ENCODE measurements at regions not wholly inside any gene's neighbourhood (a gene's known extent, or its start where the extent isn't known, plus 50 kb on each side); places are given as distances from the start of the nearest gene placed in this dataset.
A peak's percentile ranks its signal among the peaks of the same experiment; 100 is the strongest.

DNA sequence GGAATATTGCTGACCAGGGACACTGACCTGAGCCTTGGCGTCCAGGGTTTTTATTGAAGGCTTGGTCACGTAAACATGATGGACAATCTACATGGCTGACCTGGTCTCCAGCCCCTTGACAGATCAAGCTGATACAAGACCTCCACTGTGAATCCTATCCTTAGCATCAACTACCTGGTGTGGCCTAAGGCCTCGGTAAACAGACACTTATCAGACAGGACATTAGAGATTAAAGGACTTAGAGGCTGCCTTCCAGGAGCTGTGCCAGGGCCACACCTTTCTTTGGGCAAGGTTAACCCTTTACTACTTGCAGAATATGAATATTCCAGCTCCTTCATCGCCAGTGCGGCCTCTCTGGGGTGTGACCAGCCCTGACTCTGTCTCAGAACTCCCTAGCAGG, 104.9 kb upstream of the FOXA2 start:
- in situ Hi-C loops (cut with MboI) = loop anchor here (10.0 kb wide), 1 partner anchor 354 kb away; no protein-coding TSS in a partner anchor
- 67 to 75% methylated on average over 5 of the region's 5 CpGs for WGBS, 2 experiments (ENCODE audit: low coverage in 1 of 2, low lambda C conversion rate in 2 of 2, missing lambda C conversion rate in 2 of 2)
- no peak overlapping the region for H3K9ac ChIP-seq
- TF ChIP-seq EZH2phosphoT487 (IDR thresholded peaks at IDR 0.05; ENCODE audit: insufficient read depth, low read depth) (no peak), EZH2 (IDR thresholded peaks at IDR 0.05; ENCODE audit: insufficient read depth, poor library complexity, severe bottlenecking) (no peak)
- no peak for DNase-seq
- no peaks in the 10 kb centered on the region for H4K20me1 ChIP-seq (ENCODE audit: insufficient read depth)
- H3K4me3 ChIP-seq = no peak overlapping the region
- no peaks in the 10 kb centered on the region for H3K4me1 ChIP-seq (ENCODE audit: insufficient read depth)
- H3K36me3 ChIP-seq (ENCODE audit: low read depth) = no peaks in the 10 kb centered on the region
- no peak overlapping the region for H3K27ac ChIP-seq
- H3K9me3 ChIP-seq (ENCODE audit: low read depth) = no peaks in the 10 kb centered on the region
- no peak overlapping the region for H3K4me2 ChIP-seq (ENCODE audit: unreplicated experiment)
- no peaks in the 10 kb centered on the region for H3K9me2 ChIP-seq (ENCODE audit: insufficient read depth)
- no peak overlapping the region for H2AFZ ChIP-seq
- no peaks in the 10 kb centered on the region for H3F3A ChIP-seq (ENCODE audit: insufficient read depth)
- no peaks in the 10 kb centered on the region for H3K79me2 ChIP-seq (ENCODE audit: insufficient read depth)
- no peaks in the 10 kb centered on the region for H3K27me3 ChIP-seq (replicated peaks; ENCODE audit: insufficient read depth)

DNA sequence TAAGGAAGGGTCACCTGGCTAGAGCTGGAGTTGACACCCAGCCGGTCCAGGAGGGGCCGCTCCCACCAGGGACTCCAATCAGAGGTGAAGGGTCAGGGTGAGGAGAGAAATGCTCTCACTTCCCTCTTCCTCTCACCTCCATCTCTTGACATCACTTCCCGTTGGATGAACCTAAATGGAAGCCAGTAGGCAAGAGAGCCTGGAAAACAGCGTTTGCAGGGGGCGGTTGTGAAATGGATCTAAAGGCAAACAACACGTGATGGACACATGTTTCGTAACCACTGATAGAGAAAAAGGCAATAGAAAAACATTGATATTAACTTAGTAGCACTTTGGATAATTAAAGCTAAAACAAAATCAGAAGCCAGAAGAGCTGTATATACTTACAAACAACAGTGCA, 105.6 kb upstream of the FOXA2 start:
- TF ChIP-seq EZH2phosphoT487 (IDR thresholded peaks at IDR 0.05; ENCODE audit: insufficient read depth, low read depth) (no peak), EZH2 (IDR thresholded peaks at IDR 0.05; ENCODE audit: insufficient read depth, poor library complexity, severe bottlenecking) (no peak)
- H3F3A ChIP-seq (ENCODE audit: insufficient read depth) = no peaks in the 10 kb centered on the region
- no peak overlapping the region for H3K4me3 ChIP-seq
- no peak overlapping the region for H2AFZ ChIP-seq
- no peaks in the 10 kb centered on the region for H3K4me1 ChIP-seq (ENCODE audit: insufficient read depth)
- no peaks in the 10 kb centered on the region for H3K79me2 ChIP-seq (ENCODE audit: insufficient read depth)
- no peaks in the 10 kb centered on the region for H3K9me3 ChIP-seq (ENCODE audit: low read depth)
- no peaks in the 10 kb centered on the region for H4K20me1 ChIP-seq (ENCODE audit: insufficient read depth)
- 84 to 87% methylated on average over 7 of the region's 7 CpGs for WGBS, 2 experiments (ENCODE audit: low coverage in 1 of 2, low lambda C conversion rate in 2 of 2, missing lambda C conversion rate in 2 of 2)
- H3K4me2 ChIP-seq (ENCODE audit: unreplicated experiment) = no peak overlapping the region
- H3K27ac ChIP-seq = no peak overlapping the region
- H3K27me3 ChIP-seq (replicated peaks; ENCODE audit: insufficient read depth) = no peaks in the 10 kb centered on the region
- H3K36me3 ChIP-seq (ENCODE audit: low read depth) = no peaks in the 10 kb centered on the region
- no peaks in the 10 kb centered on the region for H3K9me2 ChIP-seq (ENCODE audit: insufficient read depth)
- no peak overlapping the region for H3K9ac ChIP-seq
- no peak for DNase-seq
- in situ Hi-C loops (cut with MboI) = loop anchor here (5.0 to 10.0 kb wide), 2 partner anchors 355 to 652 kb away; no protein-coding TSS in a partner anchor

DNA sequence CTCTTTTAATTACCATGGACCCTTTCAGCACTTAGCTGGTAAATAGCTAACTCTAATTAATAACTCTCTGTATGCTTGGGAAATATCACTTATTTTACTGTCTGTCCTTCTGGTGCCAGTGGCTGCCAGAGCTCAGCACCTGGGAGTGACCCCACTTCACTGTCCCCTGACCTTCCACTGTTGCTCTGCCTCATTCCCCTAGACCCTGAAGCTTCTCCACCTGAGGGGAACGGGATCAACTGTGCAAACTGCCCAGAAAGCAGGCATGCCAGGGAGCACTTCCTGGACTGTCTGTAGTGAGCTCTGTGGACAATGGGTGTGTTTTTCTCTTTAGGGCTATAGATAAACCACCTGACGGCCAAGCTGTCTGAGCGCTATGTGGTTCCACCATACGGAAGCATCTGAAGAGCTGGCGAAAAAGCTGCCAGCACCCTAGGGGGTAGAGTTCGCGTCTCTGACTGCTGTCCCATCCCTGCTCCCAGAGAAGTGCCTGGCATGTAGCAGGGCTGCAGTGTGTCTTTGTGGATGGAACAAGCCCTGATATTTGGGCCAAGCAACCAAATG, 106.3 kb upstream of the FOXA2 start:
- Histone ChIP-seq H4K20me1 (ENCODE audit: insufficient read depth) (no peaks in the 10 kb centered on the region), H3K4me2 (ENCODE audit: unreplicated experiment) (no peak overlapping the region), H3K9ac (no peak overlapping the region), H2AFZ (no peak overlapping the region), H3K27me3 (replicated peaks; ENCODE audit: insufficient read depth) (no peaks in the 10 kb centered on the region), H3K4me1 (ENCODE audit: insufficient read depth) (no peaks in the 10 kb centered on the region), H3K4me3 (no peak overlapping the region), H3K9me2 (ENCODE audit: insufficient read depth) (no peaks in the 10 kb centered on the region), H3K27ac (no peak overlapping the region), H3K79me2 (ENCODE audit: insufficient read depth) (no peaks in the 10 kb centered on the region), H3K36me3 (ENCODE audit: low read depth) (no peaks in the 10 kb centered on the region), H3F3A (ENCODE audit: insufficient read depth) (no peaks in the 10 kb centered on the region), H3K9me3 (ENCODE audit: low read depth) (no peaks in the 10 kb centered on the region)
- no peak for DNase-seq
- in situ Hi-C loops (cut with MboI) = loop anchor here (5.0 kb wide), 1 partner anchor 652 kb away; no protein-coding TSS in a partner anchor
- 52 to 64% methylated on average over 7 of the region's 7 CpGs for WGBS, 2 experiments (ENCODE audit: low coverage in 1 of 2, low lambda C conversion rate in 2 of 2, missing lambda C conversion rate in 2 of 2)
- no peak for TF ChIP-seq EZH2phosphoT487 (IDR thresholded peaks at IDR 0.05; ENCODE audit: insufficient read depth, low read depth)
- TF ChIP-seq EZH2 (IDR thresholded peaks at IDR 0.05; ENCODE audit: insufficient read depth, poor library complexity, severe bottlenecking) = no peak

GRCh38 chr20:22691369-22692118, 107.2 kb upstream of the FOXA2 start:
- in situ Hi-C loops (cut with MboI) = loop anchor here (5.0 kb wide), 1 partner anchor 651 kb away; no protein-coding TSS in a partner anchor
- no peak overlapping the region for H3K27ac ChIP-seq

More at GRCh38 chr20:22691369-22692118, 107.2 kb upstream of the FOXA2 start:
- WGBS, 2 experiments (ENCODE audit: low coverage in 1 of 2, low lambda C conversion rate in 2 of 2, missing lambda C conversion rate in 2 of 2) = 22% methylated on average over 25 of the region's 25 CpGs
- peak overlapping the region; percentile 53 for H3K4me2 ChIP-seq (ENCODE audit: unreplicated experiment)
- H3K27me3 ChIP-seq (replicated peaks; ENCODE audit: insufficient read depth) = no peaks in the 10 kb centered on the region
- peak overlapping the region; percentile 72 for H2AFZ ChIP-seq
- no peaks in the 10 kb centered on the region for H3F3A ChIP-seq (ENCODE audit: insufficient read depth)
- TF ChIP-seq EZH2phosphoT487 (IDR thresholded peaks at IDR 0.05; ENCODE audit: insufficient read depth, low read depth) (no peak), EZH2 (IDR thresholded peaks at IDR 0.05; ENCODE audit: insufficient read depth, poor library complexity, severe bottlenecking) (no peak)
- peak; percentile 85 for DNase-seq
- no peaks in the 10 kb centered on the region for H3K4me1 ChIP-seq (ENCODE audit: insufficient read depth)
- H3K79me2 ChIP-seq (ENCODE audit: insufficient read depth) = no peaks in the 10 kb centered on the region
- H3K9me2 ChIP-seq (ENCODE audit: insufficient read depth) = no peaks in the 10 kb centered on the region
- no peak overlapping the region for H3K9ac ChIP-seq
- H3K4me3 ChIP-seq = peak overlapping the region; percentile 41; the same call in 1 of the 2 replicates
- H3K9me3 ChIP-seq (ENCODE audit: low read depth) = no peaks in the 10 kb centered on the region
- H4K20me1 ChIP-seq (ENCODE audit: insufficient read depth) = no peaks in the 10 kb centered on the region
- no peaks in the 10 kb centered on the region for H3K36me3 ChIP-seq (ENCODE audit: low read depth)
